HG03571 (cell line): ENCODE measurements at regions not wholly inside any gene's neighbourhood (a gene's known extent, or its start where the extent isn't known, plus 50 kb on each side); places are given as distances from the start of the nearest gene placed in this dataset.
"Not testable (repeated sequence)": the region's sequence is repeated elsewhere in the genome, so short reads cannot be mapped to it uniquely, and the experiment has no call there.

Experiments used
- ATAC-seq: cut with Tn5 transposase; IDR thresholded peaks from one replicate; pipeline ENCODE4 v1.9.1; 2021; ENCODE audit not compliant: unreplicated experiment

DNA sequence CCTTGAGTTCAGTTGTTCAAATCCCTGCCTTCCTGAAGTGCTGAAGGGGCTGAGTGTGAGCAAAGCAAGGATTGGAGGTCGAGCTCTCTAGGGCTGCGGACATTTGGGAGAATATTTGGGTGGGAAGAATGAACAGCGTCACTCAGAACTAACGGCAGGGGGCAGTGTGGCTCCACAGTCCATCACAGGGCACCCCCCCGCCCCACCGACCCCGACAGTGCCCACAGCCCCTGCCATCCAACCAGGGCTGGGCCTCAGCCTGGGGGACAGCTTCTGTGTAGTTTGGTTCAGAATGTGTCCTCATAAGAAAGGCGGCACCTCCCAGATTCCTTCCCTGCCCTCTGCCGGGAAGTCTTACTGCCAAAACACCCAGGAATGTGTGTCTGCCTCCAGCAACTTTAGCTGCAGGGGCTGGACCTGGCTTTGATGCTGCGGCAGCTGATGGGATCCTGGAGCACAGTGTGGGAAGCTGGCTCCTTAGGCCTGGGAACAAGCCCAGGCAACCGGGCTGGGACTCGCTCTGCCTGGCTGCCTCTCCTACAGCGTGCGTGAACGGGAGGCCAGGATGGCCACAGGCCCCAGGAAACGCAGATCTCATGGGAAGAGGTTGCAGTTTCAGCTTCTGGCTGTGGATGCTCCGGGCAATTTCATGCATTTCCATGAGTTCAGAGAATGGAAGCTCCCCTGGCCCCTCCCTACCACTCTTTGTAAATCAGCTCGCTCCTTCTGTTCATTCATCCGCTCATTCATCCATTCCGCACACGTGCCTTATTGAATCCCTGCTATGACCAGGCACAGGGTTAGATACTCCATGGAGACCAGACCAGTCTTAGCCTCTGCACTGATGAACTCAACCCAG, 104.9 kb upstream of the TMPRSS2 start:
- no peak for ATAC-seq

DNA sequence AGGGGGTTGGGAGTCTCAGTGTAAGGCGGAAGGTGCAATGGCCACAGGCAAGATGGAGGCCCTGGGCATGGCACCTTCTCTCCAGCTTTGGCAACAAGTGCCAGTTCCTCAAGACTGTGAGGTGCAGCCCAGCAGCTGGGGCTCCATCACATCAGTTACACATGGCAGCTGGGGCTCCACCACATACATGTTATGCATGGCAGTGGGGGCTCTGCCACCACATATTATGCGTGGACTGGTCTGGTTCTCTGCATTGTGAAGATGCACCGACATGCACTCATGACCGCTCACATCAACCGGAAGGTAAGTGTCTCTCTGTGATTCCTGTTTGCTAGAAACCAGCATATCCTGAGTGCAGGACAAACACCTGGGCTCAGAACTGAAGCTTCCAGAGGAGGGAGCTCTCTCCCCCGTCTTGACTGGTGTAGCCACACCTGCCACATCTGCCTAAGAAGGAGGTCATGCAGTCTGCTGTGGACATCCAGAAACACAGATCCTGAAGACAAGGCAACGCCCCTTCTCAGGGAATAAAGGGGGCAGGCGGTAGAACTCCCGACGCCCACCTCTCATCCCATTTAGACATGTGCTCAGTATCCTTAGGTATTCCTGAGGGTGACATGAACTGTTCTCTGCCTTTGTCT, 104.1 kb upstream of the TMPRSS2 start:
- ATAC-seq: no peak

- ATAC-seq: no peak
Measured at GRCh38 chr21:41611441-41611840, 103.5 kb upstream of the TMPRSS2 start.

DNA sequence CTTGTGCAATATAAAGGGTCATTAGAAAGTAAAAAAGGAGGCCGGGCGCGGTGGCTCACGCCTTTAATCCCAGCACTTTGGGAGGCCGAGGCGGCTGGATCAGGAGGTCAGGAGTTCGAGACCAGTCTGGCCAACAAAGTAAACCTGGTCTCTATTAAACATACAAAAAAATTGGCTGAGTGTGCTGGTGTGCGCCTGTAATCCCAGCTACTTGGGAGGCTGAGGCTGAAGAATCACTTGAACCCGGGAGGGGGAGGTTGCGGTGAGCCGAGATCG, 102.8 kb upstream of the TMPRSS2 start:
- ATAC-seq: not testable (repeated sequence)

DNA sequence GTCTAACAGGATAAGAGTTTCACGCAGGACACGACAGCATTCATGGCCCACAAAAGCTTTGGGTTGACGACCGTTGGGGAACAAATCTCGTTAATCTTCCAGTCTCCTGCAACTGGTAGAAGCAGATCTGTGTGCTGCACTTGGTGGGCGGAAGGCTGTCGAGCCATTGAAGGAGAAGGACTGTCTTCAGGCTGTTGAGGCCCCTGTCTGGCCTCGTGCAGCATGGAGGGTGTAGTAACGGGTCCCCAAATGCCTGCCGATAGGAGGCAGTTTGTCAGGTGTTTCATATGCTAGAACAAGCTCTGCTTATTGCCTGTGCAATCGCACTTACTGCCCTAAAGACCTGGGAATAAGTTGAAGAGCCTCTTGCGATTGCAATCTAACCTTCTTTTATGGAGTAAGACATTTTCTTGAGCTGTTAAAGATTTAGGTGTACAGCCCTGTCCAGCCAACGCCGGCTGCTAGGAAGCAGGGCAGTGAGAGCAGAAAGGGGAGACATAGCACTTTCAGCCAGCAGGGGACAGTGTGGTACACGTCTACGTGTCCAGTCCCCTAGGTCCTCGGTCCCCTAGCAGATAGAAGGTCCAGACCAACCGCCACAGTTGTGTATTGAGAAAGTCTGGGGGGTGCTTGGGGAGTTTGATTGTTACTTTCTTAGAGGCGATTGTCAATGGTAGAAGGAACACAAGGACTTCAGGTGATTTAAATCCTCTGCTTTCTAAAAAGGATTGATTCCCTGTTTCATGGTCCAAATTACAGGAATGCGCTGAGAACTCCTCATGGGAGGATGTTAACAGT, 102.3 kb upstream of the TMPRSS2 start:
- no peak for ATAC-seq

GRCh38 chr21:41606706-41607105, 98.7 kb upstream of the TMPRSS2 start:
- no peak for ATAC-seq

DNA sequence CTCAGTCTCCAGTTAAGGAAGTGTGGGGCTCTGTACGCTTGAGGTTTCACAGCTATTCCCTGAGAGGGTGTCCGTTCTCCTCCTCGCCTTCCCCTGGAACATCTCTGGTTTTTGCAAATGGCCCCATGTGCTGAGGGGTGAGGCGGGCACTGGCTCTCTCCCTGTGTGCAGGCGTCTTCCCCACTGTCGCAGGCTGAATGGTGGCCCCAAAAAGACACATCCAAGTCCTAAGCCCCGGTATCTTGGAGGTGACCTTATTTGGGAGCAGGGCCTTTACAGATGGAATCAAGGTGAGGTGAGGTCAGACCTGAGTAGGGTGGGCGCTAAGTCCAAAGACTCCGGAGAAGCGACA, 98.0 kb upstream of the TMPRSS2 start:
- ATAC-seq: no peak

GRCh38 chr21:41605178-41605933, 97.4 kb upstream of the TMPRSS2 start:
- ATAC-seq: no peak

GRCh38 chr21:41604583-41605041, 96.7 kb upstream of the TMPRSS2 start:
- no peak for ATAC-seq

DNA sequence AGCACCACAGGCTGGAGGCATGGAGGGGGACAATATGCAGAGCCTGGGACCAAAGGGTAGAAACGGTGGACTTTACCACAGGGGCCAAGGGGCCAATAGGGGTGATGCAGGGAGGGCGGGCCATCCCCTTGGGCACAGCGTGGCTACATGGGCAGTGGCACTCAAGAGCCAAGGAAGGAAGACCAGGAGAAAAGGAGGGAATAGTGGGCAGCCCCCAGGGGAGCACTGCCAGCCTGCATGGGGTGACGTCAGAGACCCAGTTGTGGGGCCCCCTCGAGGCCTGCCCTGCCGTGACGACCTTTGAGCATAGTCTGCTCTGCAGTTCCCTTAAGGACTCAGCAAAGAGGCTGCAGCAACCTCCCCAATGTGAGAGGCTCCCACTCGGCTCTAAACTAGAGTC, 95.5 kb upstream of the TMPRSS2 start:
- ATAC-seq: no peak

DNA sequence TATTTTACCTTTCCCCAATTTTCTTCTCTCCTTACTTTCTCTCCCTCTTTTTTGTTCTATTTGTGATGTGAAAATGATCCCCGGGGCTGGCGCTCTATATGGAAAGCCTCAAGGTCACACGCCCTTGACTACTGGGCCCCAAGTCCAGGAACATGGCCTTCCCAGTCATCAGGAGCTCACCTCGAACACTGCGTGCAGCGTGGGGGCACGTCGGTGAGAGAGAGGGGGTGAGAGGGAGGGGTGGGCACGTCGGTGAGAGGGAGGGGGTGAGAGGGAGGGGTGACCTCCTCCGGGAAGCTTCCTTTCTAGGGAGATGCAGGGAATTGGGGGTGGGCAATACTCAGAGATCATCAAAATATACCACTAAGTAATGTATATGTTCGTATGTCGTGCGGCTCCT, 94.6 kb upstream of the TMPRSS2 start:
- no peak for ATAC-seq

DNA sequence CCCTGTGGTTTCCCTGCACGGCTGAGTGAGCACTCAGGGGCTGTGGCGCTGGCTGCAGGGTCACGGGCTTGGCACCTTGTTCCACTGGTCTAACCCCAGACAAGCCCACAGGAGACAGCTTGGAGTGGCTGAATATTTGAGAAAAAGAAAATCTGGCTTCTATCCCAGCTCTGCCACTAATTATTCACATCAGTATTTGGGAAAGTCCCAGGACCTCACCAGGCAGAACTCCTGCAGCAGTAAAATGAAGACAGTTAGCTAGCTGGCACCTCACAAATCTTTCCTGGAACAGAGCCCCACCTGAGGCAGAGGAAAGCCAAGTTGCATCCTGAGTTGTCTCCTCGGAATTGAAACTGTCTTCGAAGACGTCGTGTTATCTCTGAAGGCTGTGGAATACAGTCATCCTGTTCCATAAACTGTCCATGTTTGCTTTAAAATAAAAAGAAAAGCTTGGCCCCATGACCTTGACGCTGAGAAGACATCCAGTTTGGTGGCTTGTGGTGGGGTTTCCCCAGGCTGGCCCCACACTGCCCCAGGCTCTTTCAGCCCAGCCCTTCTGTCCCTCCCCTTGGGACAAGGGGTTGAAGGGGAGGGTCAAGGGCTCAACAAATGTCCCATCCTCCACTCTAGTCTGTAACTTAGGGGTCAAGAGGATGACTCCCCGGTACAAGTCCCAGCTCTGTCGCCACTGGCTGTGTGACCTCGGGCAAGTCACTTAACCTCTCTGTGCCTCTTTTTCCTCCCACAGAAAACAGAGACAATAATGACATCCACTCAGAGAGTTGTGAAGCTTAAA, 93.8 kb upstream of the TMPRSS2 start:
- ATAC-seq: no peak

DNA sequence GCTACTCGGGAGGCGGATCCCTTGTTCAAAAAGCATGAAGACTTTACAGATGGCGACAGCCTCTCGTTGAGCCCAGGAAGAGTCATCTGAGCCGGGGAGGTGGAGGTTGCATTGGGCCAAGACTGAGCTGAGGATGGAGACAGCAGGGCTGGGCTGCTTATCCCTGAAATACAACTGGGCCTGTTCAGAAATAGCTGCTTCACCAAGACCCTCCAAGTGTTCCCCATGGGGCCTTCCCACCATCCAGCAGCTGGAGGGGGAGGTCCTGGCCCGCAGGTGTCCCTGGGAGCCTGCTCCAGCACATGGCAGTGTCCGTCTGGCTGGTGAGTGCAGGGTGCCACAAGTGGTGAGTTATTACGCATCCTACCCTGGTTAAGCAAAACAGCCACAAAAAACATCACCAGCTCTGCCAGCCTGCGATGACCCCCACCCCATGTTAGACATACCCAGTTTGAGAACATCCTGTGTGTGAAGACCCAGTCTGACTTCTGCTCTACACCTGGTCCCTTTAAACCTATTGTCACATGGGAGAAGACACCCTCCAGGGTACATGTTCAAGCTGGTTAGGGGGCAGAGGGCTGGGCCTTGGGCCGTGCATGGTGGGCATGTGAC, 93.1 kb upstream of the TMPRSS2 start:
- ATAC-seq: no peak

GRCh38 chr21:41600556-41600955, 92.6 kb upstream of the TMPRSS2 start:
- no peak for ATAC-seq

- ATAC-seq: no peak
Measured at GRCh38 chr21:41600116-41600515, 92.2 kb upstream of the TMPRSS2 start.

DNA sequence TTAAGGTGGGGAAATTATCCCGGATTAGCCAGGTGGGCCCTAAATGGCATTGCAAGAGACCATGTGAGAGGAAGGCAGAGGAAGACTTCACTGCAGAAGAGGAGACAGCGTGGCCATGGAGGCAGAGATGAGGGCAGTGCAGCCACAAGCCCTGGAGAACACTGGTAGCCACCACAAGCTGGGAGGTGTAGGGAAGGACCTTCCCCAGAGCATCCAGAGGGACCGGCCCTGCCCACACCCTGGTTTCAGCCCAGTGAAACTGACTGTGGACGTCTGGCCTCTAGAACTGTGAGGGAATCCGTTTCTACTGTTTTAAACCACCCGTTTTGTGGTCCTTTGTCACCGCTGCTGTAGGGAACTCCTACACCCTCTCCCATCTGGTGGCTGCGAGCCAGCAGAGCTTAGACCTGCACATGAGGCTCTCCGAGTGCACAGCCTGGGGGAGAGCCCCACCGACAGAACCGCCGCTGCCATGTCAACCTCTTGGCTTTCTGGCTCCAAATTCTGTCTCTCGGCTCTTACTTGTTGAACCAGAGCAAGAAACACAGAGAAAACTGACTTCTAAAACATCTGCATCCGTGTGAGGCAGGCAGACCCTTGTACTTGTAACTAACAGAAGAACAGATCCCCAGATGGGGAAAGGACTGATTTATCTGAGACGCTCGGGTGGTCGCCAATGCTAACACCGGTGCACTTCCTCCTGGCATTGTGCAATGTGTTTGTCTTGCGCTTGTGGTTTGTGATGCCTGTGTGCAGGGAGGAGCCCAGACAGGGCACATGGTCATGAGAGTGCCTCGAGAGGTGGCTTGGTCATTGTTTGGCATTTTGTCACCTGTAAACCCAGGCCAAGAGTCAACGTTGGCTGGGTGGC, 90.8 kb upstream of the TMPRSS2 start:
- no peak for ATAC-seq

GRCh38 chr21:41597811-41598231, 89.9 kb upstream of the TMPRSS2 start:
- ATAC-seq: no peak

DNA sequence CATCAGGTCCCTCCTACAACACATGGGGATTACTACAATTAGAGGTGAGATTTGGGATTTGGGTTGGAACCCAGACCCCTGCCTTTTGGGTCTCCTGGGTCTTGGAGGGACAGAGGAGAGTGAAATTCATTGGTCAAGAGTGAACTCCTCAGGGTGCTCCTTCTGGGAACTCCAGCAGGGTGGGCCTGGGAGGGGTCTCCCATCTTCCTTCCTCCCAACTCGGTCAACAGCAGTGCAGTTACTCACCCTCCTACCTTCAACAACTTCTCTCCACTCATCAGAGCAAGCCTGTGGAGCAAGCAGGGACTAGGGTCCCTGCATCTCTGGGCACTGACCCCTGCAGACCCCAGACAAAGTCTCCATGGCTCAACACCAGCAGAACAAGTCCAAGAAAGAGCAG, 89.3 kb upstream of the TMPRSS2 start:
- ATAC-seq: no peak
